Naive thymus-derived CD8-positive, alpha-beta T cell (primary cell): ENCODE measurements at regions not wholly inside any gene's neighbourhood (a gene's known extent, or its start where the extent isn't known, plus 50 kb on each side); places are given as distances from the start of the nearest gene placed in this dataset.

Experiments used
- ATAC-seq, 2 donors: fragments of 150-1000 bp; cut with Tn5 transposase in 1 of 2; sonication (Bioruptor Pico), chemical (Tn5 transposase) in 1 of 2; 1 replicate in 1 of 2; 2 replicates in 1 of 2; pipeline ENCODE4 v1.10.0; 2021; ENCODE audit warnings: mild to moderate bottlenecking in 2 of 2, moderate library complexity in 2 of 2
- POLR2A ChIA-PET: fragments of 350-600 bp; sonication (Branson Sonifier 250); formaldehyde crosslinking; loops from one replicate; lab custom pipeline; 2021; ENCODE audit warnings: antibody characterized with exemption; lab: Charles Lee
- DNase-seq, 10 donors: peaks; one replicate each; pipeline versions ENCODE4 v3.0.0 to v3.0.0-alpha.2; 2020 to 2022
- H3K27ac Mint-ChIP-seq, 10 donors: one replicate each; pipeline ENCODE4 v1.8.0; 2020 to 2022; ENCODE audit warnings: mild to moderate bottlenecking in 10 of 10, mixed read lengths in 10 of 10, moderate library complexity in 4 of 10, inconsistent platforms in 1 of 10
- H3K27me3 Mint-ChIP-seq, 5 donors: one replicate each; pipeline ENCODE4 v1.8.0; 2021 to 2022; ENCODE audit warnings: mixed read lengths in 5 of 5
- H3K36me3 Mint-ChIP-seq, 3 donors: one replicate each; pipeline ENCODE4 v1.8.0; 2020 to 2022; ENCODE audit warnings: mixed read lengths in 3 of 3, mild to moderate bottlenecking in 2 of 3, inconsistent platforms in 1 of 3
- H3K4me1 Mint-ChIP-seq, 4 donors: one replicate each; pipeline ENCODE4 v1.8.0; 2021 to 2022; ENCODE audit warnings: mixed read lengths in 4 of 4
- H3K4me3 Mint-ChIP-seq, 10 donors: one replicate each; pipeline ENCODE4 v1.8.0; 2020 to 2022; ENCODE audit warnings: mild to moderate bottlenecking in 10 of 10, mixed read lengths in 10 of 10, moderate library complexity in 6 of 10, inconsistent platforms in 1 of 10
- H3K9me3 Mint-ChIP-seq, 9 donors: one replicate each; pipeline ENCODE4 v1.8.0; 2020 to 2022; ENCODE audit warnings: mixed read lengths in 9 of 9, mild to moderate bottlenecking in 3 of 9, inconsistent platforms in 1 of 9, moderate library complexity in 1 of 9

DNA sequence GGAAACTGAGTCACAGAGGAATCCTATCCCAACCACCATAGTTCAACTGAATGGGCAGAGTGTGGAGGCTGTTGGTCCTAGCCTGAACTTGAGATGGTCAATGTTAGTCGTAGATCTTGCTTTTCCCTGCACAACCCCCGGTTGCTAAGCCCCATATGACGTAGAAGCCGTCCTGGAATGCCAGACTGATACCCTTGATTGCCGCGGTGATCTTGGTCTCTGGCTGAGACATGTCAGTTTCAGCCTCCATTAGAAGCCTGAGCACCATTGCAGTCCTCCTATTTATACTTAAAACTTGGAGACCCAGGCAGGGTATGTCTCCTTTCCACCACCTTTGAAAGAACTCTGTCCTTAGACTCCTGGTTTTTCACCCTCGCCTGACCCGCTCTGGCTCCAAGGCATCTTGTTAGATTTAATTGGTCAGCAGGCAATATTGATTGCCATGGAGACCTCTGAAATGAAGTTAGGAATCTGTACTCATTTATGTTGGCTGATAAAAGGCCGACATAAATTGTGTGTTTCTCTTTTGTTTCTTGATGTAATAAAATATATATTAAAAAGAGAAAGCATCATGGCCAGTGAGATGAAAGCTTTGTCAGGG, 53.4 kb downstream of the RPLP1 start:
- no peak for DNase-seq
- peaks cover 0 to 7% (median 0%) of the 10 kb centered on the region in 3 donors for H3K36me3 Mint-ChIP-seq

DNA sequence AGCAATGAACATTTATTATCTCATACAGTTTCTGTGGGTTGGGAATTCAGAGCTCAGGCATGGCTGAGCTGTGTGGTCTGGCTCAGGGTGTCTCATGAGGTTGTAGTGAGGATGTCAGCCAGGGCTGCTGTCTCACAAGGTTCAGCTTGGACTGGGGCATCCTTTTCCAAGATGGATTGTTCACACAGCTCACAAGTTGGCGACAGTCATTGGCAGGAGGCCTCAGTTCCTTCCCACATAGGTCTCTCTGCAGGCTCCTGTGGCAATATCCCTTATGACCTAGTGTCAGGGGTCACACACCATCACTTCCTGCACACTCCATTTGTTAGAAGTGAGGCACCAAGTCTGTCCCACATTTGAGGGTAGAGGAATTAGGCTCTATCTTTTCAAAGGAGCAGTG, 56.0 kb downstream of the RPLP1 start:
- H3K9me3 Mint-ChIP-seq, result peaks cover 0 to 10% (median 0%) of the 10 kb centered on the region in 9 donors
- no peak overlapping the region for H3K4me3 Mint-ChIP-seq
- peaks cover 0 to 10% (median 2%) of the 10 kb centered on the region in 4 donors for H3K4me1 Mint-ChIP-seq
- POLR2A ChIA-PET, result no interaction called here
- no peak overlapping the region for H3K27ac Mint-ChIP-seq
- peaks cover 3 to 36% (median 14%) of the 10 kb centered on the region in 5 donors for H3K27me3 Mint-ChIP-seq
- no peak for ATAC-seq
- H3K36me3 Mint-ChIP-seq, result peaks cover 0 to 7% (median 0%) of the 10 kb centered on the region in 3 donors
- no peak for DNase-seq

More for the DNA sequence above, 53.4 kb downstream of the RPLP1 start:
- Mint-ChIP-seq H3K27ac (no peak overlapping the region), H3K4me3 (no peak overlapping the region), H3K27me3 (peaks cover 0 to 19% (median 3%) of the 10 kb centered on the region in 5 donors), H3K4me1 (peaks cover 0 to 10% (median 2%) of the 10 kb centered on the region in 4 donors), H3K9me3 (peaks cover 0 to 10% (median 0%) of the 10 kb centered on the region in 9 donors)
- POLR2A ChIA-PET, result no interaction called here
- ATAC-seq, result no peak

DNA sequence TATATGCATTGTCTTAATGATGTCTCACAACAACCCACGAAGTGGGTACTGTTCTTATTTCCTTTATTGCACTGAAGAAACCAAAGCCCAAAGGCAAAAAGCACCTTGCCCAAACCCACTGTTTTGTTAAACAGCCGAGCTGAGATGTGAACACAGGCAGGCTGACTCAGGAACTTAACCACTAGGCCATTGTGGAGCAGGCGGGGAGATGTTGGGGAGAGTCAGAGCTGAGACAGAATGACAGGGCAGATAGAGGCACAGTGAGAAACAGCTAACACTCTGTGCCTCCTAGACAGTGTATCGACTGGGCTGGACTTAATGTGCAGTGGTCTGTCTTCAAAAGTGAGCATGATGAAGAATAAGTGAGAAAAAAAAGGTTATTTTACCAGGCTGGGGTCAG, 56.5 kb downstream of the RPLP1 start:
- peaks cover 0 to 10% (median 2%) of the 10 kb centered on the region in 4 donors for H3K4me1 Mint-ChIP-seq
- H3K27ac Mint-ChIP-seq, result no peak overlapping the region
- H3K9me3 Mint-ChIP-seq, result peaks cover 0 to 10% (median 0%) of the 10 kb centered on the region in 9 donors
- peaks cover 5 to 39% (median 14%) of the 10 kb centered on the region in 5 donors for H3K27me3 Mint-ChIP-seq
- POLR2A ChIA-PET, result no interaction called here
- DNase-seq, result no peak
- no peak overlapping the region for H3K4me3 Mint-ChIP-seq
- ATAC-seq, result no peak
- peaks cover 0 to 7% (median 0%) of the 10 kb centered on the region in 3 donors for H3K36me3 Mint-ChIP-seq

DNA sequence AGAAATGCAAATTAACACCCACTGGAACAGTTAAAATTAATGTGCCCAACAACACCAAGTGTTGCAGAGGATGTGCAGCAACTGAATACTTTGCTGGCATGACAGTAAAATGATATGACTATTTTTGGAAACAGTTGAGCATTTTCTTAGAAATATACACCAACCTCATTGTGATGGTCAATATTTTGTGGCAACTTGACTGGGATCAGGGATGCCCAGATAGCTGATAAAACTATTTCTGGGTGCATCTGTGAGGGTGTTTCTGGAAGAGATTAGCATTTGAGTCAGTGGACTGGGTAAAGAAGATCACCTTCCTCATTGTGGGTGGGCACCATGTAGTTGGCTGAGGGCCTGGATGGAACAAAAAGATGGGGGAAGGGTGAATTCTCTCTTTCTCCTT, 57.9 kb downstream of the RPLP1 start:
- H3K4me1 Mint-ChIP-seq, result peaks cover 0 to 10% (median 2%) of the 10 kb centered on the region in 4 donors
- ATAC-seq (no peak), DNase-seq (no peak)
- H3K9me3 Mint-ChIP-seq, result peaks cover 0 to 10% (median 0%) of the 10 kb centered on the region in 9 donors
- peaks cover 0 to 7% (median 3%) of the 10 kb centered on the region in 3 donors for H3K36me3 Mint-ChIP-seq
- peaks cover 8 to 39% (median 20%) of the 10 kb centered on the region in 5 donors for H3K27me3 Mint-ChIP-seq
- H3K4me3 Mint-ChIP-seq, result no peak overlapping the region
- POLR2A ChIA-PET, result no interaction called here
- no peak overlapping the region for H3K27ac Mint-ChIP-seq

DNA sequence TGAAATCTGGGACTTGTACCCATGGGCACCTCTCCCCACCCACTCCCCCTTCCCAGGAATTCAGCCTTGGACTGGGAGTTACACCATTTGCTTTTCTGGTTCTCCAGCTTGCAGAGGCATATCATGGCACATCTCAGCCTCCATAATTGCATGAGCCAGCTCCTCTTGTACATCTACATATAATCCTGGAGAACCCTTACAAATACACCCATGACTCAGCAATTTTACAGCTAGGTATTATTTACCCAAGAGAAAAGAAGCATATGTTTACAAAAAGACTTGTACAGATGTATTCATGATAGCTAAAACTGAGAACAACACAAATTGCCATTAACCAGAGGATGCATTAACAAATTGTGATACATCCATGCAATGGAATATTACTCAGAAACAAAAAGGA, 58.4 kb downstream of the RPLP1 start:
- Mint-ChIP-seq H3K4me1 (peaks cover 0 to 10% (median 2%) of the 10 kb centered on the region in 4 donors), H3K27me3 (peaks cover 8 to 39% (median 20%) of the 10 kb centered on the region in 5 donors), H3K4me3 (no peak overlapping the region), H3K9me3 (peaks cover 0 to 10% (median 0%) of the 10 kb centered on the region in 9 donors), H3K27ac (no peak overlapping the region), H3K36me3 (peaks cover 0 to 7% (median 3%) of the 10 kb centered on the region in 3 donors)
- ATAC-seq, result no peak
- POLR2A ChIA-PET, result no interaction called here
- DNase-seq, result no peak

DNA sequence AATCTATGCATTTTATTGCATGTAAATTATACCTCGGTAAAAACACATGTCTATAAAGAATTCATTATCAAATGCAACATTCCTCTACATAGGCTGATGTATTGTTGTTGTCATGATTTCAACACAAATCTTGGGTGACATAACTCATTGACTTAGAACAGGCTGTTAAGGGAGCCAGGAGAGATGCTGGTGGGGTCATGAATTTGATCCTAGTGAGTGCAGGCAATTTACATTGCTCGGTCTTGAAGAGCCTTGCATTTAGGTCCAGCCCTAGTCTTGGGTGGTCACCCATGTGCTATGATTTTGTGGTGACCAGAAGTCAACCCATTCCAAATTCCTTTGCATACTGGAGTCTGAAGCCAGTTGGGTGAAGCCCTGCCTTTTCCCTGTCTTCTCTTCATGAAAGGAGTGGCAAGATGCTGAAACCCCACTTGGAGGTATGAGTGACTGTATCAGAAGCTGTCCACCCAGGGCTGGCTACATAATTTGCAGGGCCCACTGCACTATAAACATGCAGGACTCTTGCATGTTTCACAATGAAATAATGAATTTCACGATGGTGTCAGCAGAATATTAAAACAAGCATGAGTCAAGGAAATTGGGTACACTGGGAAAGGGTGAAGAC, 59.2 kb downstream of the RPLP1 start:
- ATAC-seq (no peak), DNase-seq (no peak)
- peaks cover 0 to 7% (median 3%) of the 10 kb centered on the region in 3 donors for H3K36me3 Mint-ChIP-seq
- POLR2A ChIA-PET, result no interaction called here
- H3K9me3 Mint-ChIP-seq, result peaks cover 0 to 10% (median 0%) of the 10 kb centered on the region in 9 donors
- H3K4me3 Mint-ChIP-seq, result no peak overlapping the region
- peaks cover 8 to 42% (median 20%) of the 10 kb centered on the region in 5 donors for H3K27me3 Mint-ChIP-seq
- H3K4me1 Mint-ChIP-seq, result peaks cover 0 to 10% (median 2%) of the 10 kb centered on the region in 4 donors
- H3K27ac Mint-ChIP-seq, result no peak overlapping the region

DNA sequence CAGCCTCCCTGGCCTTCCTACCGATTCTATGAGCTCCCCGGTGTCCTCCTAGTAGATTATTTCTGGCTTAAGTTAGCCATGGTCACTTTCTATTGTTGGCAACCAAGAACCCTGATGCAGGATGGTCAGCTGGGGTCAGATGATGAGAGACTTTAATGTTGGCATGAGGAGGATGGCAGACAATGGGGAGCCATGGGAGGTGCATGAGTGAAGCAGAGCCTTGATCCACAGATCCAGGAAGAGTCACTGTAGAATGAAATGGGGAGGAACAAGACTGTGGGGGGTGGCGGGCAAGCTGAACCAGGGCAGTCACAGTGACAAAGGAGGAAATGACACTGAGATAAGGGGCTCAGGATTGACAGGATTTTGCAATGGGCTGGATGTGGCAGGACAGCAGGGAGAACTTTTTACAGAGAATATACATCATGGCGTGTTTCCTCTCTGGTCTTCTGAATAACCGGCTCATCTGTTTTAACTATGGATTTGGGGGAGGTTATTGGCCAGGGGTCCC, 60.9 kb downstream of the RPLP1 start:
- POLR2A ChIA-PET, result no interaction called here
- no peak for DNase-seq
- H3K4me3 Mint-ChIP-seq, result no peak overlapping the region
- no peak for ATAC-seq
- H3K27me3 Mint-ChIP-seq, result peaks cover 9 to 42% (median 22%) of the 10 kb centered on the region in 5 donors
- peaks cover 0 to 10% (median 0%) of the 10 kb centered on the region in 9 donors for H3K9me3 Mint-ChIP-seq
- peaks cover 0 to 10% (median 0%) of the 10 kb centered on the region in 4 donors for H3K4me1 Mint-ChIP-seq
- H3K27ac Mint-ChIP-seq, result peak overlapping the region in 1 of 10 donors; percentile 24
- peaks cover 0 to 7% (median 3%) of the 10 kb centered on the region in 3 donors for H3K36me3 Mint-ChIP-seq

DNA sequence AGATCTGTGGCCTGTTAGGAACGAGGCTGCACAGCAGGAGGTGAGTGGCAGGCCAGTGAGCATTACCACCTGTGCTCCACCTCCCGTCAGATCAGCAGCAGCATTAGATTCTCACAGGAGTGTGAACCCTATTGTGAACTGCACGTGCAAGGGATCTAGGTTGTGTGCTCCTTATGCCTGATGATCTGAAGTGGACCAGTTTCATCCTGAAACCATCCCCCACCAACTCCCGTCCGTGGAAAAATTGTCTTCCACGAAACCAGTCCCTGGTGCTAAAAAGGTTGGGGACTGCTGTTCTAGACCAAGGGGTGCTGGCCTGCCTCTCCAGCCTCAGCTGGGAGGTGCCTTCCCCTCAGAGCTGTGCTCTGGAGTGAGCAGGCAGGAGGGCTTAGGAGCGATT, 61.4 kb downstream of the RPLP1 start:
- POLR2A ChIA-PET, result no interaction called here
- DNase-seq, result no peak
- Mint-ChIP-seq H3K27me3 (peaks cover 11 to 42% (median 25%) of the 10 kb centered on the region in 5 donors), H3K4me1 (peaks cover 0 to 5% (median 0%) of the 10 kb centered on the region in 4 donors), H3K9me3 (peaks cover 0 to 10% (median 0%) of the 10 kb centered on the region in 9 donors), H3K4me3 (no peak overlapping the region), H3K36me3 (peaks cover 0 to 6% (median 3%) of the 10 kb centered on the region in 3 donors), H3K27ac (peak overlapping the region in 1 of 10 donors; percentile 24)
- ATAC-seq, result no peak

DNA sequence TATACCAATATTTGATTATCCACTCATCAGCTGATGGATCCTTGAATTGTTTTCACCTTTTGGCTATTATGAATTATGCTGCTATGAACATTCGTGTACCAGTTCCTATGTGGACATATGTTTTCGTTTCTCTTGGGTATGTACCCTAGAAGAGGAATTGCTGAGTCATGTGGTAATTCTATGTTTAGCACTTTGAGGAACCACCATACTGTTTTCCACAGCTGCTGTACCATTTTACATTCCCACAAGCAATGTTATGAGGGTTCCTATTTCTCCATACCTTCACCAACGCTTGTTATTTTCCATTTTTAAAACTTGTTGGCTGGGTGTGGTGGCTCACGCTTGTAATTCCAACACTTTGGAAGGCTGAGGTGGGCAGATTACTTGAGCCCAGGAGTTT, 62.9 kb downstream of the RPLP1 start:
- no peak overlapping the region for H3K4me3 Mint-ChIP-seq
- H3K27ac Mint-ChIP-seq, result no peak overlapping the region
- DNase-seq, result no peak
- peaks cover 0 to 3% (median 0%) of the 10 kb centered on the region in 3 donors for H3K36me3 Mint-ChIP-seq
- H3K9me3 Mint-ChIP-seq, result no peaks in the 10 kb centered on the region
- peaks cover 11 to 45% (median 25%) of the 10 kb centered on the region in 5 donors for H3K27me3 Mint-ChIP-seq
- ATAC-seq, result no peak
- no peaks in the 10 kb centered on the region for H3K4me1 Mint-ChIP-seq
- POLR2A ChIA-PET, result no interaction called here

DNA sequence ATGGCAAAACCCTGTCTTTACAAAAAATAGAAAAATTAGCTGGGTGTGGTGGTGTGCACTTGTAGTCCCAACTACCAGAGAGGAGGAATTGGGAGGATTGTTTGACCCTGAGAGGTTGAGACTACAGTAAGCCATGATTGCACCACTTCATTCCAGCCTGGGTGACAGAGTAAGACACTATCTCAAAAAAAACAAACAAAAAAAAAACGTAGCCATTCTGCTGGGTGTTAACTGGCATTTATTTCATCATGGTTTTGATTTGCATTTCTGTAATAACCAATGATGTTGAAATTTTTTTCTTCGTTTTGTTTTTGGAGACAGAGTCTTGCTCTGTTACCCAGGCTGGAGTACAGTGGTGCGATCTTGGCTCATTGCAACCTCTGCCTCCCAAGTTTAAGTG, 63.3 kb downstream of the RPLP1 start:
- no peak for DNase-seq
- no peaks in the 10 kb centered on the region for H3K4me1 Mint-ChIP-seq
- peaks cover 11 to 45% (median 27%) of the 10 kb centered on the region in 5 donors for H3K27me3 Mint-ChIP-seq

DNA sequence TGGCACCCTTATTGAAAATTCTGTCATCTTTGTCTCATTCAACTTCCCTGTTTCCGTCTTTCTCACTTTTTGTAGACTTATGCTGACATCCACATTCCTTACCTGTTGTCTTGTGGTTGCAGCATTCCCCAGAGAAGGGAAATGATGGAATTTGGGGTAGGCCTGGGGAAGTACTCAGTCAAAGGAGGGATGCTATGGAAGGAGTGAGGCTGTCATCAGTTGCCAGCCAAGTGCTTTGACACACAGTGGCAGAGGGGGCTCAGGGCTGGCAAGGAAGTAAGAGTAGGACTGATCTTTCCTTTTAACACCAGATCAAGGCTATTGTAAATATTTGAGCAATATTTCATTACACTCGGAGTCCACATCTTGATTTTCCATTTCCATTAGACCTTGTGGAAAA, 64.4 kb downstream of the RPLP1 start:
- DNase-seq (no peak), ATAC-seq (no peak)
- no peak overlapping the region for H3K4me3 Mint-ChIP-seq
- H3K9me3 Mint-ChIP-seq, result no peaks in the 10 kb centered on the region
- POLR2A ChIA-PET, result no interaction called here
- no peaks in the 10 kb centered on the region for H3K4me1 Mint-ChIP-seq
- H3K27me3 Mint-ChIP-seq, result peaks cover 11 to 44% (median 24%) of the 10 kb centered on the region in 5 donors
- H3K27ac Mint-ChIP-seq, result no peak overlapping the region
- H3K36me3 Mint-ChIP-seq, result peaks cover 0 to 3% (median 0%) of the 10 kb centered on the region in 3 donors

More for the DNA sequence above, 63.3 kb downstream of the RPLP1 start:
- peaks cover 0 to 3% (median 0%) of the 10 kb centered on the region in 3 donors for H3K36me3 Mint-ChIP-seq
- ATAC-seq, result no peak
- POLR2A ChIA-PET, result no interaction called here
- no peak overlapping the region for H3K27ac Mint-ChIP-seq
- H3K9me3 Mint-ChIP-seq, result no peaks in the 10 kb centered on the region
- no peak overlapping the region for H3K4me3 Mint-ChIP-seq

DNA sequence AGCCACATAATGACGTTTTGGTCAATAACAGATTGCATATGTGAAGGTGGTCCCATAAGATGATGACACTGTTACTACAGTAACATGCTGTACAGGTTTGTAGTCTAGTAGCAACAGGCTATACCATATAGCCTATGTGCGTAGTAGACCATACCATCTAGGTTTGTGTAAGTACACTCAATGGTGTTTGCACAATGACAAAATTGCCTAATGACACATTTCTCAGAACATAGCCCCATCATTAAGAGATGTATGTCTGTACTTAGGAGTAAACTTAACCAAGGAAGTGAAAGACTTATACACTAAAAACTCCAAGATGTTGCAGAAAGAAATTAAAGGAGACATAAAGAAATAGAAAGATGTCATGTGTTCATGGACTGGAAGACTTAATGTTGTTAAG, 66.2 kb downstream of the RPLP1 start:
- ATAC-seq (no peak), DNase-seq (no peak)
- Mint-ChIP-seq H3K4me3 (no peak overlapping the region), H3K9me3 (no peaks in the 10 kb centered on the region), H3K27me3 (peaks cover 3 to 26% (median 16%) of the 10 kb centered on the region in 5 donors), H3K27ac (no peak overlapping the region), H3K36me3 (peaks cover 0 to 3% (median 0%) of the 10 kb centered on the region in 3 donors), H3K4me1 (peaks cover 0 to 2% (median 0%) of the 10 kb centered on the region in 4 donors)
- POLR2A ChIA-PET, result no interaction called here

DNA sequence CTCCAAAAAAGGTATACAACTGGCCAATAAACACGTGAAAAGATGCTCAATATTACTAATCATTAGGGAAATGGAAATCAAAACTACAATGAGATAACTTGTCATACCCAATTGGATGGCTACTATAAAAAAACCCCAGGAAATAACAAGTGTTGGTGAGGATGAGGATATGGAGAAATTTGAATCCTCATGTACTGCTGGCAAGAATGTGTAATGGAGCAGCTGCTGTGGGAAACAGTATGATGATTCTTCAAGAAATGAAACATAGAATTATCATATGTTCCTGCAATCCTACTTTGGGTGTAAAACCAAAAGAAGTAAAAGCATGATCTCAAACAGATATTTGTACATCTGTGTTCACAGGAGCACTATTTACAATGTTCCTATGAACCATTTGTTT, 67.4 kb downstream of the RPLP1 start:
- no peaks in the 10 kb centered on the region for H3K9me3 Mint-ChIP-seq
- H3K27ac Mint-ChIP-seq, result no peak overlapping the region
- H3K4me1 Mint-ChIP-seq, result peaks cover 0 to 2% (median 0%) of the 10 kb centered on the region in 4 donors
- ATAC-seq (no peak), DNase-seq (no peak)
- H3K4me3 Mint-ChIP-seq, result no peak overlapping the region
- H3K36me3 Mint-ChIP-seq, result peaks cover 0 to 2% (median 0%) of the 10 kb centered on the region in 3 donors
- POLR2A ChIA-PET, result no interaction called here
- peaks cover 0 to 25% (median 12%) of the 10 kb centered on the region in 5 donors for H3K27me3 Mint-ChIP-seq
